Left colon (tissue), 2 donors: ENCODE measurements at regions not wholly inside any gene's neighbourhood (a gene's known extent, or its start where the extent isn't known, plus 50 kb on each side); places are given as distances from the start of the nearest gene placed in this dataset.

Experiments
- ATAC-seq: fragments of 200-7000 bp; cut with Tn5 transposase; one replicate; pipeline ENCODE4 v1.9.1; 2020; ENCODE audit warnings: mild to moderate bottlenecking, moderate library complexity
- DNase-seq, 2 donors: peaks; one replicate each; pipeline ENCODE4 v3.0.0-alpha.2; 2020
- intact Hi-C, 2 donors: fragments of 100-400 bp; cut with DNase I in 1 of 2; cut with micrococcal nuclease in 1 of 2; formaldehyde crosslinking; loops; one replicate each; pipeline versions ENCODE4 v1.11.2 to v1.14.0; 2022; cut with DNase I, micrococcal nuclease
- donor health status: DM: no; HTN: no; CAD: no.
- donor health status: DM: yes; HTN: yes; CAD: no.

GRCh38 chr17:15000661-15001060 is 264.5 kb downstream of the PMP22 start:
- no peak for DNase-seq
- intact Hi-C loops: no loop called here
- no peak for ATAC-seq

GRCh38 chr17:14997290-14997689 is 267.8 kb downstream of the PMP22 start:
- ATAC-seq (no peak), DNase-seq (no peak)
- intact Hi-C loops: no loop called here

- intact Hi-C loops: no loop called here
- no peak for DNase-seq
Measured at GRCh38 chr17:14986127-14986526, 279.0 kb downstream of the PMP22 start.

GRCh38 chr17:14972844-14973243 is 292.3 kb downstream of the PMP22 start:
- intact Hi-C loops: no loop called here
- ATAC-seq (no peak), DNase-seq (no peak)

More at GRCh38 chr17:14986127-14986526, 279.0 kb downstream of the PMP22 start:
- ATAC-seq: no peak

GRCh38 chr17:14971054-14971453 is 294.1 kb downstream of the PMP22 start:
- intact Hi-C loops: no loop called here
- no peak for DNase-seq
- ATAC-seq: no peak

- intact Hi-C loops: no loop called here
- ATAC-seq (no peak), DNase-seq (no peak)
Measured at GRCh38 chr17:14959106-14959648, 305.9 kb downstream of the PMP22 start.

- ATAC-seq: no peak
- DNase-seq: no peak
Measured at GRCh38 chr17:14953405-14953804, 311.7 kb downstream of the PMP22 start.

GRCh38 chr17:14950686-14951085 is 314.4 kb downstream of the PMP22 start:
- DNase-seq (no peak), ATAC-seq (no peak)
- intact Hi-C loops: no loop called here

More at GRCh38 chr17:14953405-14953804, 311.7 kb downstream of the PMP22 start:
- intact Hi-C loops: no loop called here

GRCh38 chr17:14950216-14950615 is 314.9 kb downstream of the PMP22 start:
- DNase-seq (no peak), ATAC-seq (no peak)
- intact Hi-C loops: no loop called here

GRCh38 chr17:14947671-14948070 is 317.5 kb downstream of the PMP22 start:
- no peak for ATAC-seq
- DNase-seq: no peak
- intact Hi-C loops: no loop called here

- no peak for ATAC-seq
- no peak for DNase-seq
- intact Hi-C loops: no loop called here
Measured at GRCh38 chr17:14946481-14946880, 318.6 kb downstream of the PMP22 start.

GRCh38 chr17:14942526-14943190 is 322.5 kb downstream of the PMP22 start:
- ATAC-seq (no peak), DNase-seq (no peak)
- intact Hi-C loops: no loop called here

- ATAC-seq (no peak), DNase-seq (no peak)
- intact Hi-C loops: no loop called here
Measured at GRCh38 chr17:14940938-14941265, 324.2 kb downstream of the PMP22 start.

- intact Hi-C loops: no loop called here
- DNase-seq (no peak), ATAC-seq (no peak)
Measured at GRCh38 chr17:14940108-14940937, 324.8 kb downstream of the PMP22 start.

GRCh38 chr17:14935845-14936485 is 329.2 kb downstream of the PMP22 start:
- intact Hi-C loops: no loop called here
- DNase-seq (no peak), ATAC-seq (no peak)

- no peak for ATAC-seq
- DNase-seq: no peak
- intact Hi-C loops: no loop called here
Measured at GRCh38 chr17:14935139-14935841, 329.8 kb downstream of the PMP22 start.

GRCh38 chr17:14933676-14934075 is 331.4 kb downstream of the PMP22 start:
- intact Hi-C loops: no loop called here
- DNase-seq (no peak), ATAC-seq (no peak)

GRCh38 chr17:14926526-14927122 is 338.5 kb downstream of the PMP22 start:
- ATAC-seq (no peak), DNase-seq (peak; percentile 27 to 38)
- intact Hi-C loops: loop anchor here in 1 of 2 donors (10.0 kb wide), 1 partner anchor 1332 kb away; no protein-coding TSS in a partner anchor

GRCh38 chr17:14926073-14926472 is 339.1 kb downstream of the PMP22 start:
- DNase-seq (no peak), ATAC-seq (no peak)
- intact Hi-C loops: loop anchor here in 1 of 2 donors (10.0 kb wide), 1 partner anchor 1331 kb away; no protein-coding TSS in a partner anchor
